K562 (cell line): ENCODE measurements at regions not wholly inside any gene's neighbourhood (a gene's known extent, or its start where the extent isn't known, plus 50 kb on each side); places are given as distances from the start of the nearest gene placed in this dataset.

Source experiments
- ASH1L ChIP-seq: fragments of 450-650 bp; IDR thresholded peaks from 2 replicates; pipeline ENCODE4 v1.6.1; 2018; ENCODE audit warnings: borderline replicate concordance, mild to moderate bottlenecking, low read depth; ENCODE audit not compliant: partially characterized antibody
- CTCFL ChIP-seq: IDR thresholded peaks from 2 replicates; pipeline ENCODE4 v1.6.1; 2011; ENCODE audit warnings: borderline replicate concordance, low read depth, mild to moderate bottlenecking, moderate library complexity, low read length; ENCODE audit not compliant: insufficient read depth, poor library complexity, severe bottlenecking
- HLTF ChIP-seq: fragments of 450-650 bp; IDR thresholded peaks from 2 replicates; pipeline ENCODE4 v1.6.1; 2016
- PBX2 ChIP-seq, 2 experiments: IDR thresholded peaks in 1 of 2; conservative IDR thresholded peaks in 1 of 2; 2 replicates each; pipeline ENCODE4 v1.6.1; 2016; ENCODE audit warnings: low read depth in 2 of 2, mild to moderate bottlenecking in 1 of 2, missing compliant biosample characterization in 1 of 2, missing genetic modification characterization in 1 of 2, moderate library complexity in 1 of 2
- RERE ChIP-seq: sonication (generic); formaldehyde crosslinking; IDR thresholded peaks from 2 replicates; pipeline ENCODE4 v1.8.0; 2023; ENCODE audit warnings: missing genetic modification reagents, mild to moderate bottlenecking, borderline replicate concordance
- RFX1 ChIP-seq: fragments of 450-650 bp; IDR thresholded peaks from 2 replicates; pipeline ENCODE4 v1.6.1; 2016; ENCODE audit warnings: mild to moderate bottlenecking, moderate library complexity
- SMAD4 ChIP-seq: fragments of 250-450 bp; sonication (Bioruptor Pico); conservative IDR thresholded peaks from 2 replicates; pipeline ENCODE4 v1.8.0; 2021; ENCODE audit warnings: inconsistent platforms, mild to moderate bottlenecking, moderate library complexity
- SRF ChIP-seq, 2 experiments: fragments of 250-450, 450-650 bp in 1 of 2; sonication (Bioruptor Pico) in 1 of 2; sonication (generic) in 1 of 2; formaldehyde crosslinking; IDR thresholded peaks; 2 replicates each; pipeline versions ENCODE4 v1.5.0 to v1.5.1; 2020 to 2022; ENCODE audit warnings: mild to moderate bottlenecking in 1 of 2, missing genetic modification reagents in 1 of 2
- TAF7 ChIP-seq: fragments of 450-650 bp; IDR thresholded peaks from 2 replicates; pipeline ENCODE4 v1.6.1; 2016; ENCODE audit warnings: missing genetic modification characterization, missing compliant biosample characterization
- TEAD2 ChIP-seq: fragments of 450-650 bp; IDR thresholded peaks from 2 replicates; pipeline ENCODE4 v1.6.1; 2016; ENCODE audit warnings: missing genetic modification characterization, control low read depth, missing compliant biosample characterization
- ZNF507 ChIP-seq: conservative IDR thresholded peaks from 2 replicates; pipeline ENCODE4 v1.6.1; 2017; ENCODE audit warnings: missing genetic modification characterization, missing compliant biosample characterization
- ZNF655 ChIP-seq: fragments of 250-450 bp; sonication (Bioruptor Pico); IDR thresholded peaks from 2 replicates; pipeline ENCODE4 v1.5.0; 2021
- ZNF717 ChIP-seq: fragments of 250-450 bp; sonication (Bioruptor Pico); IDR thresholded peaks from 2 replicates; pipeline ENCODE4 v1.5.0; 2021
- TF ChIP-seq, protein P1 (sequence below): fragments of 450-650 bp; formaldehyde crosslinking; IDR thresholded peaks from 2 replicates; pipeline ENCODE4 v1.4.0; 2022; ENCODE audit warnings: missing genetic modification characterization

- TF ChIP-seq RERE (no peak), ZNF717 (no peak), SRF (CRISPR knock-in tag; IDR thresholded peaks at IDR 0.05) (no peak), PBX2 (CRISPR knock-in tag; IDR thresholded peaks at IDR 0.05; ENCODE audit: low read depth) (no peak), PBX2 (tag; conservative IDR thresholded peaks at IDR 0.05; ENCODE audit: low read depth) (no peak), RFX1 (no peak), TAF7 (tag) (no peak), TEAD2 (tag) (no peak), HLTF (no peak), ASH1L (no peak), ZNF655 (no peak), ZNF507 (no peak), SMAD4 (no peak), CTCFL (no peak)
- TF ChIP-seq, protein P1, sequence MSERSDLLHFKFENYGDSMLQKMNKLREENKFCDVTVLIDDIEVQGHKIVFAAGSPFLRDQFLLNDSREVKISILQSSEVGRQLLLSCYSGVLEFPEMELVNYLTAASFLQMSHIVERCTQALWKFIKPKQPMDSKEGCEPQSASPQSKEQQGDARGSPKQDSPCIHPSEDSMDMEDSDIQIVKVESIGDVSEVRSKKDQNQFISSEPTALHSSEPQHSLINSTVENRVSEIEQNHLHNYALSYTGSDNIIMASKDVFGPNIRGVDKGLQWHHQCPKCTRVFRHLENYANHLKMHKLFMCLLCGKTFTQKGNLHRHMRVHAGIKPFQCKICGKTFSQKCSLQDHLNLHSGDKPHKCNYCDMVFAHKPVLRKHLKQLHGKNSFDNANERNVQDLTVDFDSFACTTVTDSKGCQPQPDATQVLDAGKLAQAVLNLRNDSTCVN (CRISPR knock-in tag): no peak
Observed at GRCh38 chr6:8750627-8751026, 315.3 kb upstream of the SLC35B3 start (continued).
